ENCODE measurements at regions not wholly inside any gene's neighbourhood (a gene's known extent, or its start where the extent isn't known, plus 50 kb on each side); places are given as distances from the start of the nearest gene placed in this dataset.

DNA sequence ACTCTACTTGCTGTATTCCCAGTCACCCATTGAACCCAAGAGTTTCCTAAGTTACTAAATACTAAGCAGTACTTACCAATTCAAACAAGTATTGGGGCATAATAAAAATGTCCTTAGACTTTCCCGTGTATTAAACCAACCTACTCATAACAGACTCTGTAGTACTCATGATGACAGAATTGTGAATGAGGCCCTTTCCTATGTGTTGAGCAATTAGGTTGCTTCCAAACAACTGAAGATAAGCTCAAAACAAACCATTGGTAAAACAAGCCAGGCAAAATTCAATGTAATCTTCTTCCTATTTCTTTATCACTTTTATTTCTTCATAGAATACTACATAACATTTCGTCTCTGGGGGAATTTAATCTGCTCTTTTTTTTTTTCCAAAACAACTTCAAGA lies 106.5 kb upstream of the ANK3 start:
- TF ChIP-seq, protein P1, sequence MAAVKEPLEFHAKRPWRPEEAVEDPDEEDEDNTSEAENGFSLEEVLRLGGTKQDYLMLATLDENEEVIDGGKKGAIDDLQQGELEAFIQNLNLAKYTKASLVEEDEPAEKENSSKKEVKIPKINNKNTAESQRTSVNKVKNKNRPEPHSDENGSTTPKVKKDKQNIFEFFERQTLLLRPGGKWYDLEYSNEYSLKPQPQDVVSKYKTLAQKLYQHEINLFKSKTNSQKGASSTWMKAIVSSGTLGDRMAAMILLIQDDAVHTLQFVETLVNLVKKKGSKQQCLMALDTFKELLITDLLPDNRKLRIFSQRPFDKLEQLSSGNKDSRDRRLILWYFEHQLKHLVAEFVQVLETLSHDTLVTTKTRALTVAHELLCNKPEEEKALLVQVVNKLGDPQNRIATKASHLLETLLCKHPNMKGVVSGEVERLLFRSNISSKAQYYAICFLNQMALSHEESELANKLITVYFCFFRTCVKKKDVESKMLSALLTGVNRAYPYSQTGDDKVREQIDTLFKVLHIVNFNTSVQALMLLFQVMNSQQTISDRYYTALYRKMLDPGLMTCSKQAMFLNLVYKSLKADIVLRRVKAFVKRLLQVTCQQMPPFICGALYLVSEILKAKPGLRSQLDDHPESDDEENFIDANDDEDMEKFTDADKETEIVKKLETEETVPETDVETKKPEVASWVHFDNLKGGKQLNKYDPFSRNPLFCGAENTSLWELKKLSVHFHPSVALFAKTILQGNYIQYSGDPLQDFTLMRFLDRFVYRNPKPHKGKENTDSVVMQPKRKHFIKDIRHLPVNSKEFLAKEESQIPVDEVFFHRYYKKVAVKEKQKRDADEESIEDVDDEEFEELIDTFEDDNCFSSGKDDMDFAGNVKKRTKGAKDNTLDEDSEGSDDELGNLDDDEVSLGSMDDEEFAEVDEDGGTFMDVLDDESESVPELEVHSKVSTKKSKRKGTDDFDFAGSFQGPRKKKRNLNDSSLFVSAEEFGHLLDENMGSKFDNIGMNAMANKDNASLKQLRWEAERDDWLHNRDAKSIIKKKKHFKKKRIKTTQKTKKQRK (IDR thresholded peaks at IDR 0.05; ENCODE audit: borderline replicate concordance, low read depth, low read length): no peak
- no peak for TF ChIP-seq NR2C2 (CRISPR knock-in tag; IDR thresholded peaks at IDR 0.05)
- TF ChIP-seq NR2C2 (tag; IDR thresholded peaks at IDR 0.05): no peak
- TF ChIP-seq ZNF224 (CRISPR knock-in tag; IDR thresholded peaks at IDR 0.05): no peak
- TF ChIP-seq ZNF282 (CRISPR knock-in tag; IDR thresholded peaks at IDR 0.05): no peak
- no peak for TF ChIP-seq CREM (IDR thresholded peaks at IDR 0.05; ENCODE audit: low read depth)
- FAIRE-seq (no peak), DNase-seq (ENCODE audit: extremely low read depth in 1 of 4, low spot score in 3 of 4) (no peak), ATAC-seq (no peak)
- no peaks in the 10 kb centered on the region for H3K9me1 ChIP-seq (ENCODE audit: control insufficient read depth, insufficient read depth, low read length)
- intact Hi-C loops (cut with micrococcal nuclease): no loop called here
- BruUV-seq (replicated peaks): no TSS peak
- H3K27ac ChIP-seq (ENCODE audit: extremely low read depth, low read depth, low read length): no peak overlapping the region
- no peak overlapping the region for H3K4me2 ChIP-seq (ENCODE audit: insufficient read depth, low read length)
- H3K79me2 ChIP-seq (ENCODE audit: control insufficient read depth, insufficient read depth, low read length): no peaks in the 10 kb centered on the region
- no peak overlapping the region for H2AFZ ChIP-seq (ENCODE audit: low read depth, low read length)
- in situ Hi-C loops (cut with MboI): no loop called here
- no peaks in the 10 kb centered on the region for H4K20me1 ChIP-seq (replicated peaks; ENCODE audit: control insufficient read depth, insufficient read depth, low read length)
- no peaks in the 10 kb centered on the region; a peak in 1 of 5 replicates for H3K27me3 ChIP-seq (ENCODE audit: control insufficient read depth in 2 of 2, insufficient read depth in 2 of 2, low read length in 2 of 2)
- CTCF ChIA-PET (ENCODE audit: low intra/inter-chr PET ratio): no interaction called here
- POLR2A ChIA-PET: interaction anchor here (0.7 kb wide), 1 partner anchor 1214 kb away, joined by 3 read pairs; no protein-coding TSS in a partner anchor
- 0% methylated on average over 2 of the region's 2 CpGs for WGBS (ENCODE audit: insufficient coverage, low coverage, missing lambda C conversion rate)
- H3K4me1 ChIP-seq (replicated peaks in 1 of 2; ENCODE audit: control insufficient read depth in 2 of 2, insufficient read depth in 2 of 2, low read length in 2 of 2): no peaks in the 10 kb centered on the region
- no peaks in the 10 kb centered on the region for H3K9me3 ChIP-seq (replicated peaks; ENCODE audit: control insufficient read depth, insufficient read depth, low read depth, low read length)
- H3K4me3 ChIP-seq: no peak overlapping the region
- H3K36me3 ChIP-seq (ENCODE audit: control insufficient read depth, insufficient read depth, low read length): no peaks in the 10 kb centered on the region
- no peak overlapping the region for H3K9ac ChIP-seq (ENCODE audit: insufficient read depth in 1 of 2, low read depth in 2 of 2, low read length in 2 of 2)
